ENCODE measurements at regions not wholly inside any gene's neighbourhood (a gene's known extent, or its start where the extent isn't known, plus 50 kb on each side); places are given as distances from the start of the nearest gene placed in this dataset.

DNA sequence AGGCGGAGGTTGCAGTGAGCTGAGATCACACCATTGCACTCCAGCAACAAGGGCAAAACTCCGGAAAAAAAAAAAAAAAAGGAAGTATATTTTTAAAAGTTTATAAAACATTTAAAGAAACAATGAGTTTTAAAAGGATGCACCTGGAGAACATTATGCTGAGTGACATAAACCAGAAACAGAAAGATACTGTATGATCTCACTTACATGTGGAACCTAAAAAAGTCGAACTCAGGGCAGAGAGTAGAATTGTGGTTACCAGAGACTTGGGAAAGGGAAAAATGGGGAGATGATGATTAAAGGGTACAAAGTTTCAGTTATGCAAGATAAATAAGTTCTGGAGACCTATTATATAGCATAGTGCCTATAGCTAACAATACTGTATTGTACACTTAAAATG lies 52.8 kb upstream of the RTN4 start:
- TF ChIP-seq MAZ (IDR thresholded peaks at IDR 0.05; ENCODE audit: borderline replicate concordance, low read depth, low read length) (no peak), MAZ (CRISPR knock-in tag; IDR thresholded peaks at IDR 0.05; ENCODE audit: low read depth) (no peak), ZNF761 (CRISPR knock-in tag; conservative IDR thresholded peaks at IDR 0.05) (no peak), FOXO4 (CRISPR knock-in tag; conservative IDR thresholded peaks at IDR 0.05) (no peak)

All from HepG2 (cell line).